GM12872 (cell line): ENCODE measurements at regions not wholly inside any gene's neighbourhood (a gene's known extent, or its start where the extent isn't known, plus 50 kb on each side); places are given as distances from the start of the nearest gene placed in this dataset.

ENCODE experiments used
- TF ChIP-seq, protein P1 (sequence below): IDR thresholded peaks from 3 replicates; pipeline ENCODE4 v1.5.1; 2011; ENCODE audit warnings: low read depth, mild to moderate bottlenecking, low read length, moderate library complexity; ENCODE audit not compliant: insufficient read depth

- TF ChIP-seq, protein P1, sequence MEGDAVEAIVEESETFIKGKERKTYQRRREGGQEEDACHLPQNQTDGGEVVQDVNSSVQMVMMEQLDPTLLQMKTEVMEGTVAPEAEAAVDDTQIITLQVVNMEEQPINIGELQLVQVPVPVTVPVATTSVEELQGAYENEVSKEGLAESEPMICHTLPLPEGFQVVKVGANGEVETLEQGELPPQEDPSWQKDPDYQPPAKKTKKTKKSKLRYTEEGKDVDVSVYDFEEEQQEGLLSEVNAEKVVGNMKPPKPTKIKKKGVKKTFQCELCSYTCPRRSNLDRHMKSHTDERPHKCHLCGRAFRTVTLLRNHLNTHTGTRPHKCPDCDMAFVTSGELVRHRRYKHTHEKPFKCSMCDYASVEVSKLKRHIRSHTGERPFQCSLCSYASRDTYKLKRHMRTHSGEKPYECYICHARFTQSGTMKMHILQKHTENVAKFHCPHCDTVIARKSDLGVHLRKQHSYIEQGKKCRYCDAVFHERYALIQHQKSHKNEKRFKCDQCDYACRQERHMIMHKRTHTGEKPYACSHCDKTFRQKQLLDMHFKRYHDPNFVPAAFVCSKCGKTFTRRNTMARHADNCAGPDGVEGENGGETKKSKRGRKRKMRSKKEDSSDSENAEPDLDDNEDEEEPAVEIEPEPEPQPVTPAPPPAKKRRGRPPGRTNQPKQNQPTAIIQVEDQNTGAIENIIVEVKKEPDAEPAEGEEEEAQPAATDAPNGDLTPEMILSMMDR: no peak
These were observed 58.3 kb upstream of the NOCT start for GRCh38 chr4:138957302-138957701.

DNA sequence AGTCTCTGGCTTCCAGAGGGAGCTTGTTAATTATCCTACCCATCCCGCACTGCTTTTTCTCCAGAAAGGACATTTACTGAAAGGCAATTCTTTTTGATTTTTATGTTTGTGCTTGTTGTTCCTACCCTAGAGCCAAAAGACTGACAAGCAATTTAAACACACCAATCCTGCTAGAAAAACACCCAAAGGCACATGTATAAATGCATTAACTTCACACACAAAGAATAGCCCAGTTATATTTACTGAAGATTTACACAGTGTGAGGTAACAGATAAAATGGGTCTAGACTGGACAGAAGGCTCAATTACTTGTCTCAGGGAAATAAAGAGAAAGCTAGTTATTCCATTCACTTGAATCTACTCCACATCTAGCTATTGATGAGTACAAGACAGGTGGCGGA is 61.2 kb upstream of the NOCT start:
- TF ChIP-seq, protein P1: no peak

GRCh38 chr4:138953961-138954371 is 61.6 kb upstream of the NOCT start:
- TF ChIP-seq, protein P1: no peak

- TF ChIP-seq, protein P1: no peak
These were observed 63.2 kb upstream of the NOCT start for GRCh38 chr4:138952411-138952810.

- TF ChIP-seq, protein P1: no peak
These were observed 63.8 kb upstream of the NOCT start for GRCh38 chr4:138951764-138952163.

DNA sequence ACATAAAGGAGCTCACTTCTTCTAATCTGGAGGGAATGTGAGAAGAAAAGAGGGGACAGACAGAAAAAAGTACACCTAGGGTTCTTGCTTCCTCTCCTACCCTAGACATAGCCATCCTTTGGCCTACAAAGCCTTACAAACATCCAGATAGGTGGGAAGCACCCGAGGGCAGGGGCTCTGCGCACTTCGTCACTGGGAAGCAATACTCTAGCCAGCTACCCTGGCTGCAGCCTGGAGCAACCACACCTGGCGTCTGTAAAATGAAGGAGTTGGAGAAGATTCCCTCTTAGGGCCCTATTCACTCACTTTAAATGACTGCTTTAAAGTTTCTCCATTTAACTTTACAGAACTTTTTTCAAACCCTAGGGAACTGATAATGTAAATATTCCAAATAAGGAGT is 65.7 kb upstream of the NOCT start:
- TF ChIP-seq, protein P1: no peak

GRCh38 chr4:138948918-138949317 is 66.7 kb upstream of the NOCT start:
- TF ChIP-seq, protein P1: no peak

DNA sequence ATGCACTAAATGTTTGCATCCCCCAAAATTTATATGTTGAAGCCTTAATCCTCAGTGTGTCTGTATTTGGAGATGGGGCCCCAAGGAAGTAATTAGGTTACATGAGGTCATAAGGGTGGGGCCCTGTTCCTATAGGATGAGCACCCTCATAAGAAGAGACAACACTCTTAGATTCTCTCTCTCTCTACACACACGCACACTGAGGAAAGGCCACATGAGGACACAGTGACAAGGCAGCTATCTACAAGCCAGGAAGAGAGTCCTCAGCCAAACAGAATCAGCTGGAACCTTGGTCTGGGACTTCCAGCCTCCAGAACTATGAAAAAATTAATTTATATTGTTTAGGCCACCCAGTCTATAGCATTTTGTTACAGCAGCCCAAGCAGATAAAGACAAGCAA is 69.3 kb upstream of the NOCT start:
- TF ChIP-seq, protein P1: no peak
